IMR-90 (cell line): ENCODE measurements at regions not wholly inside any gene's neighbourhood (a gene's known extent, or its start where the extent isn't known, plus 50 kb on each side); places are given as distances from the start of the nearest gene placed in this dataset.
"Not testable (repeated sequence)": the region's sequence is repeated elsewhere in the genome, so short reads cannot be mapped to it uniquely, and the experiment has no call there.

Source experiments
- ATAC-seq: fragments of 200-7000 bp; cut with Tn5 transposase; 2 replicates; pipeline ENCODE4 v1.9.1; 2020; ENCODE audit warnings: low read depth, mild to moderate bottlenecking, moderate library complexity
- BruUV-seq: library from RNA; stranded (reverse); fragments of 400-500 nt; replicated peaks from 2 replicates; lab custom pipeline; 2021; lab: Mats Ljungman, UMichigan
- CTCF ChIA-PET: fragments of 300-600 bp; formaldehyde crosslinking; extraction: SDS; loops from one replicate; lab custom pipeline; 2021; ENCODE audit warnings: antibody characterized with exemption; lab: Yijun Ruan, JAX
- POLR2A ChIA-PET: fragments of 300-600 bp; sonication (Branson Sonifier 250); formaldehyde crosslinking; loops from one replicate; lab custom pipeline; 2022; ENCODE audit warnings: antibody characterized with exemption; ENCODE audit not compliant: unreplicated experiment; lab: Charles Lee
- DNase-seq: peaks from one replicate; pipeline ENCODE4 v3.0.0; 2013
- H2AFZ ChIP-seq: replicated peaks from 2 replicates; pipeline ENCODE3; 2013; ENCODE audit warnings: low read length, mild to moderate bottlenecking; ENCODE audit not compliant: poor library complexity
- H2AK5ac ChIP-seq: 2 replicates; pipeline ENCODE4 v1.6.1; 2013; ENCODE audit warnings: low read depth, low read length, inconsistent platforms
- H2AK9ac ChIP-seq: replicated peaks from 2 replicates; pipeline ENCODE3; 2013; ENCODE audit warnings: mild to moderate bottlenecking, low read depth, low read length, moderate library complexity; ENCODE audit not compliant: poor library complexity
- H2BK120ac ChIP-seq: 2 replicates; pipeline ENCODE4 v1.6.1; 2013; ENCODE audit warnings: low read depth, low read length, inconsistent platforms
- H2BK15ac ChIP-seq: 3 replicates; pipeline ENCODE4 v1.6.1; 2013; ENCODE audit warnings: low read depth, low read length, inconsistent platforms
- H2BK20ac ChIP-seq: 2 replicates; pipeline ENCODE4 v1.6.1; 2013; ENCODE audit warnings: low read depth, mild to moderate bottlenecking, inconsistent platforms, low read length, moderate library complexity
- H2BK5ac ChIP-seq: 2 replicates; pipeline ENCODE4 v1.6.1; 2013; ENCODE audit warnings: mild to moderate bottlenecking, low read depth, low read length, inconsistent platforms; ENCODE audit not compliant: poor library complexity, severe bottlenecking
- H3K14ac ChIP-seq: replicated peaks from 2 replicates; pipeline ENCODE4 v1.6.1; 2013; ENCODE audit warnings: low read depth, low read length, inconsistent platforms
- H3K18ac ChIP-seq: 2 replicates; pipeline ENCODE4 v1.6.1; 2013; ENCODE audit warnings: low read depth, low read length, control low read depth
- H3K23ac ChIP-seq: 2 replicates; pipeline ENCODE4 v1.6.1; 2013; ENCODE audit warnings: low read depth, low read length, inconsistent platforms
- H3K27ac ChIP-seq: 2 replicates; pipeline ENCODE4 v1.5.1; 2013; ENCODE audit warnings: mild to moderate bottlenecking, control low read depth, low read length; ENCODE audit not compliant: insufficient read depth
- H3K27me3 ChIP-seq: 2 replicates; pipeline ENCODE4 v1.6.1; 2013; ENCODE audit warnings: low read length; ENCODE audit not compliant: control insufficient read depth, insufficient read depth
- H3K36me3 ChIP-seq: 2 replicates; pipeline ENCODE4 v1.6.1; 2013; ENCODE audit warnings: low read length, mixed read lengths; ENCODE audit not compliant: control insufficient read depth, insufficient read depth
- H3K4ac ChIP-seq: 2 replicates; pipeline ENCODE4 v1.6.1; 2013; ENCODE audit warnings: low read depth, low read length, inconsistent platforms
- H3K4me1 ChIP-seq: 2 replicates; pipeline ENCODE4 v1.6.1; 2013; ENCODE audit warnings: low read length, mixed read lengths; ENCODE audit not compliant: control insufficient read depth, insufficient read depth
- H3K4me2 ChIP-seq: 2 replicates; pipeline ENCODE4 v1.6.1; 2013; ENCODE audit warnings: low read depth, mild to moderate bottlenecking, control low read depth, low read length, moderate library complexity
- H3K4me3 ChIP-seq: 2 replicates; pipeline ENCODE4 v1.5.1; 2013; ENCODE audit warnings: low read depth, mild to moderate bottlenecking, control low read depth, low read length, moderate library complexity; ENCODE audit not compliant: insufficient read depth
- H3K56ac ChIP-seq: 2 replicates; pipeline ENCODE4 v1.6.1; 2013; ENCODE audit warnings: low read length, inconsistent platforms; ENCODE audit not compliant: insufficient read depth; ENCODE audit errors: extremely low read depth
- H3K79me1 ChIP-seq, 2 experiments: 2 replicates each; pipeline ENCODE4 v1.6.1; 2013; ENCODE audit warnings: low read length in 2 of 2, inconsistent platforms in 1 of 2, low read depth in 1 of 2
- H3K9ac ChIP-seq: 2 replicates; pipeline ENCODE4 v1.6.1; 2013; ENCODE audit warnings: low read depth, low read length, control low read depth
- H3K9me1 ChIP-seq: 2 replicates; pipeline ENCODE4 v1.6.1; 2013; ENCODE audit warnings: low read length, inconsistent platforms; ENCODE audit not compliant: insufficient read depth
- H3K9me3 ChIP-seq: 2 replicates; pipeline ENCODE4 v1.6.1; 2013; ENCODE audit warnings: low read length; ENCODE audit not compliant: control insufficient read depth, insufficient read depth
- H4K20me1 ChIP-seq: 2 replicates; pipeline ENCODE4 v1.6.1; 2013; ENCODE audit warnings: low read length, inconsistent platforms; ENCODE audit not compliant: insufficient read depth
- H4K5ac ChIP-seq: 2 replicates; pipeline ENCODE4 v1.6.1; 2013; ENCODE audit warnings: mild to moderate bottlenecking, low read depth, low read length, control low read depth
- H4K8ac ChIP-seq, 2 experiments: 2 replicates each; pipeline ENCODE4 v1.6.1; 2013; ENCODE audit warnings: low read depth in 2 of 2, low read length in 2 of 2, control low read depth in 1 of 2, inconsistent platforms in 1 of 2
- H4K91ac ChIP-seq: 2 replicates; pipeline ENCODE4 v1.6.1; 2013; ENCODE audit warnings: low read depth, low read length, inconsistent platforms; ENCODE audit not compliant: insufficient read depth
- WGBS, 2 experiments: methylation state at CpG; one replicate each; pipeline versions ENCODE4 v1.1.5 to v1.1.7; 2013; ENCODE audit warnings: missing lambda C conversion rate in 2 of 2; ENCODE audit not compliant: insufficient read length in 1 of 2; ENCODE audit errors: extremely low coverage in 2 of 2; 5-methylcytosine and 5-hydroxymethylcytosine counted together
- dilution Hi-C: fragments of 300-500 bp; cut with HindIII; formaldehyde crosslinking; loops from one replicate; pipeline ENCODE4 v1.14.3; 2018; ENCODE audit warnings: low sequenced_read_pairs; ENCODE audit not compliant: unreplicated experiment
- in situ Hi-C: fragments of 300-500 bp; cut with MboI; formaldehyde crosslinking; loops from 3 replicates; pipeline ENCODE4 v1.14.3; 2019; ENCODE audit warnings: low sequenced_read_pairs, inconsistent platforms, mixed read lengths
- intact Hi-C: fragments of 100-400 bp; cut with micrococcal nuclease; formaldehyde crosslinking; loops from 2 replicates; pipeline ENCODE4 v1.10.0; 2022

DNA sequence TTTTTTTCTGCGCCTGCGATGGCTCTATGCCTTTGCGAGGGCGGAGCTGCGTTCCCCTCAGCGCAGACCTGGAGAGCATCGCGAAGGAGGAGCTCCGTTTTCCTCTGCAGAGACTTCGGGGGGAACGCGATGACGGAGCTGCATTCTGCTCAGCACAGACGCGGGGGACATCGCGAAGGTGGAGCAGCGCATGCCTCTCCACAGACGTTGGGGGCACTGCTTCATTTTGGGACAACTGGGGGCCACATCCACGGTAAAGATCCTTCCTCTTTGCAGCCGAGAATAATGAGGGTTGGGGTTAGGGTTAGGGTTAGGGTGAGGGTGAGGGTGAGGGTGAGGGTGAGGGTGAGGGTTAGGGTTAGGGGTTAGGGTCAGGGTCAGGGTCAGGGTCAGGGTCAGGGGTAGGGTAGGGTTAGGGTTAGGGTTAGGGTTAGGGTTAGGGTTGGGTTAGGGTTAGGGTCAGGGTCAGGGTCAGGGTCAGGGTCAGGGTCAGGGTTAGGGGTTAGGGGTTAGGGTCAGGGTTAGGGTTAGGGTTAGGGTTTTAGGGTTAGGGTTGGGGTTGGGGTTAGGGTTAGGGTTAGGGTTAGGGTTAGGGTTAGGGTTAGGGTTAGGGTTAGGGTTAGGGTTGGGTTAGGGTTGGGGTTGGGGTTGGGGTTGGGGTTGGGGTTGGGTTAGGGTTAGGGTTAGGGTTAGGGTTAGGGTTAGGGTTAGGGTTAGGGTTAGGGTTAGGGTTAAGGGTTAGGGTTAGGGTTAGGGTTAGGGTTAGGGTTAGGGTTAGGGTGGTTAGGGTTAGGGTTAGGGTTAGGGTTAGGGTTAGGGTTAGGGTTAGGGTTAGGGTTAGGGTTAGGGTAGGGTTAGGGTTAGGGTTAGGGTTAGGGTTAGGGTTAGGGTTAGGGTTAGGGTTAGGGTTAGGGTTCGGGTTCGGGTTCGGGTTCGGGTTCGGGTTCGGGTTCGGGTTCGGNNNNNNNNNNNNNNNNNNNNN lies 51.1 kb upstream of the DUX4 start:
- H2AK5ac ChIP-seq, H3K4me2 ChIP-seq, H3K36me3 ChIP-seq, H3K27ac ChIP-seq, H4K20me1 ChIP-seq, H3K9ac ChIP-seq, dilution Hi-C loops, H3K4ac ChIP-seq, H2AFZ ChIP-seq, H2BK20ac ChIP-seq, H3K9me1 ChIP-seq, H4K5ac ChIP-seq, H3K27me3 ChIP-seq, H2BK15ac ChIP-seq, DNase-seq, H3K14ac ChIP-seq, intact Hi-C loops, H3K56ac ChIP-seq, H3K79me1 ChIP-seq, in situ Hi-C loops, H2AK9ac ChIP-seq, H3K4me1 ChIP-seq, H2BK120ac ChIP-seq, H4K91ac ChIP-seq, CTCF ChIA-PET, H3K18ac ChIP-seq, POLR2A ChIA-PET, H3K9me3 ChIP-seq, H4K8ac ChIP-seq, H3K23ac ChIP-seq, BruUV-seq, H3K4me3 ChIP-seq: not testable (repeated sequence)
- peak; percentile 32 for ATAC-seq
- 83 to 100% methylated on average over 4 to 11 of the region's 29 CpGs for WGBS, 2 experiments
- H2BK5ac ChIP-seq = peak overlapping the region; percentile 67
